WTC11 (cell line): ENCODE measurements at regions not wholly inside any gene's neighbourhood (a gene's known extent, or its start where the extent isn't known, plus 50 kb on each side); places are given as distances from the start of the nearest gene placed in this dataset.

Source experiments
- AFF4 ChIP-seq: sonication (generic); formaldehyde crosslinking; IDR thresholded peaks from 2 replicates; pipeline ENCODE4 v1.8.1; 2023; ENCODE audit warnings: mild to moderate bottlenecking, missing genetic modification reagents, borderline replicate concordance
- ARID4B ChIP-seq: sonication (generic); formaldehyde crosslinking; IDR thresholded peaks from 2 replicates; pipeline ENCODE4 v1.8.0; 2023; ENCODE audit warnings: missing genetic modification reagents, mild to moderate bottlenecking, borderline replicate concordance
- ATF6 ChIP-seq: sonication (generic); formaldehyde crosslinking; IDR thresholded peaks from 2 replicates; pipeline ENCODE4 v1.8.1; 2023; ENCODE audit warnings: mild to moderate bottlenecking, missing genetic modification reagents
- CDX4 ChIP-seq: fragments of 250-450 bp; sonication (Bioruptor Pico); IDR thresholded peaks from 2 replicates; pipeline ENCODE4 v1.9.0; 2021; ENCODE audit warnings: moderate library complexity, mild to moderate bottlenecking, inconsistent platforms, borderline replicate concordance
- CREB1 ChIP-seq: sonication (generic); formaldehyde crosslinking; IDR thresholded peaks from 2 replicates; pipeline ENCODE4 v1.8.0; 2023; ENCODE audit warnings: mild to moderate bottlenecking, missing genetic modification reagents
- CTCF ChIP-seq: fragments of 200-600 bp; IDR thresholded peaks from 2 replicates; pipeline ENCODE4 v1.8.0; 2022; ENCODE audit warnings: antibody characterized with exemption
- EMX1 ChIP-seq: fragments of 250-450 bp; sonication (Bioruptor Pico); IDR thresholded peaks from 2 replicates; pipeline ENCODE4 v1.8.0; 2021; ENCODE audit warnings: mild to moderate bottlenecking
- FOXK1 ChIP-seq: sonication (generic); formaldehyde crosslinking; IDR thresholded peaks from 2 replicates; pipeline ENCODE4 v1.8.0; 2022; ENCODE audit warnings: mild to moderate bottlenecking, moderate library complexity, missing genetic modification reagents
- MAX ChIP-seq: sonication (generic); formaldehyde crosslinking; IDR thresholded peaks from 2 replicates; pipeline ENCODE4 v1.8.0; 2022; ENCODE audit warnings: mild to moderate bottlenecking, missing genetic modification reagents
- NFYB ChIP-seq: sonication (generic); formaldehyde crosslinking; conservative IDR thresholded peaks from 2 replicates; pipeline ENCODE4 v1.8.0; 2022; ENCODE audit warnings: low read depth, missing genetic modification reagents
- SP1 ChIP-seq: sonication (generic); formaldehyde crosslinking; conservative IDR thresholded peaks from 2 replicates; pipeline ENCODE4 v1.8.1; 2022; ENCODE audit warnings: missing genetic modification reagents
- TCF7 ChIP-seq: sonication (generic); formaldehyde crosslinking; IDR thresholded peaks from 2 replicates; pipeline ENCODE4 v1.8.0; 2022; ENCODE audit warnings: mild to moderate bottlenecking, low read depth, missing genetic modification reagents, moderate library complexity
- TEAD4 ChIP-seq: sonication (generic); formaldehyde crosslinking; IDR thresholded peaks from 2 replicates; pipeline ENCODE4 v1.8.0; 2022; ENCODE audit warnings: mild to moderate bottlenecking, missing genetic modification reagents
- USF2 ChIP-seq: sonication (generic); formaldehyde crosslinking; IDR thresholded peaks from 2 replicates; pipeline ENCODE4 v1.8.1; 2023; ENCODE audit warnings: mild to moderate bottlenecking, missing genetic modification reagents, moderate library complexity

- TF ChIP-seq SP1 (CRISPR knock-in tag) (no peak), USF2 (CRISPR knock-in tag) (no peak), TCF7 (CRISPR knock-in tag) (no peak), NFYB (CRISPR knock-in tag) (no peak), ARID4B (CRISPR knock-in tag) (no peak), MAX (CRISPR knock-in tag) (no peak), TEAD4 (no peak), CTCF (no peak), EMX1 (CRISPR knock-in tag) (no peak), FOXK1 (CRISPR knock-in tag) (no peak), CDX4 (CRISPR knock-in tag) (no peak), AFF4 (CRISPR knock-in tag) (no peak), CREB1 (no peak), ATF6 (no peak)
Observed at GRCh38 chr7:25663877-25664276, 435.6 kb upstream of the NPVF start.
